ENCODE measurements at regions not wholly inside any gene's neighbourhood (a gene's known extent, or its start where the extent isn't known, plus 50 kb on each side); places are given as distances from the start of the nearest gene placed in this dataset.

DNA sequence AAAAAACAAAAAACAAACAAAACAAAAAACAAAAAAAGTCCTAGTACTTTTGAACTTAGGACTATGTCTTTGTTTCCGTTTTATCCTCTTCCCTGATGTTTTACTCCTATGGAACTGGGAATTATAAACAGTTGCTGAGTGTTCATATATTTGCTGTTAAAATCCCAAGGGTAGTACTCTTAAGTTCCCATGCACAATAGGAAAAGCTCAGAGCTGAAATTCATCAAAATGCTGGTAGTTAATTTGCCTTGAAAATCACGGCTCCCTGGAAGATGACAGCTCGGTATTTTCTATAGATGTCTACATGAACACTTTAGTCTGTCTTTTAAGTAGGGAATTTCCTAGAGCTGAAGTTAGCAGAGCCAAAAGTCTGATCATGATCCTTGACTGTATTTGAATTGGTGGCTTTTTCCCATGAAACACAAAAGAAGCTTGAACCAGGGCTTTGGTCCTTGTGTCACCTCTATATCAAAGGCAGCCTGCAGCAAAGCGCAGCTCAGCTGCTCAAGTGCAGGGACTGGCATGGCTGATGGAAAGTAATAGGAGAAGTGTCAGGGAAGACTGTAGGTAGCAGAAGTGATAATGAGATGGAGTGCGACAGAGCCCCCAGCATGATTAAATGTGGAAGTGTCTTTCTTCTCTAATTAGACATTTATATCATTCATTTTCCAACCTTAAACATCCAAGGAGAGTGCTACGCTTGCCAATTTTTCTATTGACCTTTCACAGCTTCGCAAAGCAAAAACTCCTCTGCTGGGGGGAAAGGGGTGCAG, 310.9 kb downstream of the TRIM36 start:
- no peak overlapping the region for H2AFZ ChIP-seq (ENCODE audit: low read length)
- no peak overlapping the region for H2BK5ac ChIP-seq (ENCODE audit: low read depth, low read length)
- H3K36me3 ChIP-seq (ENCODE audit: control insufficient read depth in 2 of 4, insufficient read depth in 4 of 4, low read length in 3 of 4) = no peaks in the 10 kb centered on the region
- no peak overlapping the region for H4K5ac ChIP-seq (ENCODE audit: insufficient read length, low read depth, low read length)
- FAIRE-seq (no peak), DNase-seq (ENCODE audit: low read depth in 1 of 2, low spot score in 2 of 2) (no peak)
- no peak overlapping the region for H3K23ac ChIP-seq (ENCODE audit: insufficient read length)
- H4K20me1 ChIP-seq (replicated peaks in 1 of 2; ENCODE audit: control insufficient read depth in 1 of 2, insufficient read depth in 2 of 2, low read length in 2 of 2) = no peaks in the 10 kb centered on the region
- H3K56ac ChIP-seq (replicated peaks; ENCODE audit: insufficient read length, low read depth, low read length) = no peak overlapping the region
- no peak overlapping the region for H3K4ac ChIP-seq (replicated peaks; ENCODE audit: insufficient read length, low read depth, low read length)
- no peaks in the 10 kb centered on the region for H3K79me1 ChIP-seq (ENCODE audit: low read depth, low read length)
- CTCF ChIA-PET (ENCODE audit: partially characterized antibody) = interaction anchor here (1.2 to 1.7 kb wide), 3 partner anchors 13 to 368 kb away, joined by 3 to 5 read pairs (median 3); no protein-coding TSS in a partner anchor
- H3K4me2 ChIP-seq (ENCODE audit: insufficient read depth in 1 of 2, low read depth in 2 of 2, low read length in 2 of 2) = no peak overlapping the region
- POLR2A ChIA-PET (ENCODE audit: partially characterized antibody) = no interaction called here
- no peak overlapping the region for H3K27ac ChIP-seq (ENCODE audit: low read depth, low read length)
- no peaks in the 10 kb centered on the region for H3K27me3 ChIP-seq (replicated peaks in 1 of 4; ENCODE audit: control insufficient read depth in 3 of 4, extremely low read depth in 1 of 4, insufficient read depth in 3 of 4, low read length in 3 of 4)
- no peak overlapping the region for H2AK5ac ChIP-seq (ENCODE audit: low read depth, low read length)
- 90% methylated on average over 7 of the region's 7 CpGs; no CpG with 5 or more reads in 1 of the 2 experiments for WGBS, 2 experiments (ENCODE audit: extremely low coverage in 1 of 2, insufficient coverage in 1 of 2, insufficient read length in 1 of 2, insufficient replicate concordance in 2 of 2, low coverage in 1 of 2, low lambda C conversion rate in 2 of 2, missing lambda C conversion rate in 1 of 2)
- no peak overlapping the region for H3K9ac ChIP-seq (replicated peaks in 1 of 4; ENCODE audit: extremely low read depth in 1 of 4, low read depth in 3 of 4, low read length in 3 of 4)
- H2BK20ac ChIP-seq (ENCODE audit: low read length) = no peak overlapping the region
- H2BK15ac ChIP-seq (ENCODE audit: low read length) = no peak overlapping the region
- no peak overlapping the region for H3K14ac ChIP-seq (ENCODE audit: insufficient read length)
- H2BK12ac ChIP-seq (ENCODE audit: low read depth, low read length) = no peak overlapping the region
- H3K4me1 ChIP-seq (replicated peaks in 1 of 4; ENCODE audit: control insufficient read depth in 3 of 4, insufficient read depth in 4 of 4, low read length in 3 of 4) = no peaks in the 10 kb centered on the region; a peak in 1 of 7 replicates
- no peaks in the 10 kb centered on the region for H3K79me2 ChIP-seq (ENCODE audit: control insufficient read depth in 1 of 2, insufficient read depth in 2 of 2, low read length in 2 of 2)
- no peak overlapping the region for H4K8ac ChIP-seq (ENCODE audit: extremely low read depth, insufficient read depth, low read length)
- no peak overlapping the region for H3K18ac ChIP-seq (ENCODE audit: extremely low read depth, low read length)
- H2BK120ac ChIP-seq (replicated peaks; ENCODE audit: low read depth, low read length) = no peak overlapping the region
- H4K91ac ChIP-seq (replicated peaks; ENCODE audit: insufficient read length, low read length) = no peak overlapping the region
- H3K9me3 ChIP-seq (ENCODE audit: insufficient read depth in 2 of 2, low read depth in 1 of 2, low read length in 1 of 2) = no peaks in the 10 kb centered on the region
- no peak overlapping the region for H3K4me3 ChIP-seq (ENCODE audit: extremely low read depth in 1 of 4, insufficient read depth in 2 of 4, low read depth in 3 of 4, low read length in 4 of 4)
- H3K23me2 ChIP-seq (ENCODE audit: low read depth, low read length) = no peaks in the 10 kb centered on the region
- TF ChIP-seq CTBP2 (IDR thresholded peaks at IDR 0.05; ENCODE audit: borderline replicate concordance, insufficient read depth, insufficient read length, low read length) (no peak), ATF3 (IDR thresholded peaks at IDR 0.05; ENCODE audit: insufficient read depth, low read depth, low read length) (no peak), USF2 (IDR thresholded peaks at IDR 0.05; ENCODE audit: low read length) (no peak), TCF12 (IDR thresholded peaks at IDR 0.05; ENCODE audit: low read depth, low read length) (no peak), SIRT6 (IDR thresholded peaks at IDR 0.05; ENCODE audit: low read length) (no peak), TEAD4 (IDR thresholded peaks at IDR 0.05; ENCODE audit: low read depth, low read length) (no peak), PHF8 (conservative IDR thresholded peaks at IDR 0.05; ENCODE audit: low read depth, low read length) (no peak), RAD21 (IDR thresholded peaks at IDR 0.05 in 1 of 2, conservative IDR thresholded peaks at IDR 0.05 in 1 of 2; ENCODE audit: low read depth in 2 of 2, low read length in 2 of 2) (no peak), TAF7 (optimal IDR thresholded peaks at IDR 0.05; ENCODE audit: borderline replicate concordance, low read depth, low read length) (no peak), TAF1 (IDR thresholded peaks at IDR 0.05; ENCODE audit: low read depth, low read length) (no peak)

Measured in H1 (cell line).